ENCODE measurements at regions not wholly inside any gene's neighbourhood (a gene's known extent, or its start where the extent isn't known, plus 50 kb on each side); places are given as distances from the start of the nearest gene placed in this dataset.
"Not testable (repeated sequence)": the region's sequence is repeated elsewhere in the genome, so short reads cannot be mapped to it uniquely, and the experiment has no call there.

GRCh38 chr1:24252185-24252780 lies 65.2 kb upstream of the IFNLR1 start:
- H3K27ac Mint-ChIP-seq: no peak overlapping the region
- no peak overlapping the region for H3K4me3 Mint-ChIP-seq
- no peaks in the 10 kb centered on the region for H3K36me3 Mint-ChIP-seq (ENCODE audit: low read depth)
- H3K9me3 Mint-ChIP-seq: no peaks in the 10 kb centered on the region
- no peak for TF ChIP-seq CTCF (IDR thresholded peaks at IDR 0.05; ENCODE audit: unreplicated experiment in 3 of 3)
- H3K4me1 Mint-ChIP-seq: no peaks in the 10 kb centered on the region
- peaks cover 6% of the 10 kb centered on the region for H3K27me3 Mint-ChIP-seq (ENCODE audit: low read depth)

GRCh38 chr1:24251501-24251900 lies 64.4 kb upstream of the IFNLR1 start:
- Mint-ChIP-seq H3K27me3 (ENCODE audit: low read depth) (peaks cover 6% of the 10 kb centered on the region), H3K4me3 (no peak overlapping the region), H3K36me3 (ENCODE audit: low read depth) (no peaks in the 10 kb centered on the region), H3K27ac (no peak overlapping the region), H3K9me3 (no peaks in the 10 kb centered on the region), H3K4me1 (no peaks in the 10 kb centered on the region)
- no peak for TF ChIP-seq CTCF (IDR thresholded peaks at IDR 0.05; ENCODE audit: unreplicated experiment in 3 of 3)

GRCh38 chr1:24250791-24251190 lies 63.7 kb upstream of the IFNLR1 start:
- Mint-ChIP-seq H3K36me3 (ENCODE audit: low read depth) (no peaks in the 10 kb centered on the region), H3K27me3 (ENCODE audit: low read depth) (peaks cover 6% of the 10 kb centered on the region), H3K4me1 (no peaks in the 10 kb centered on the region), H3K9me3 (no peaks in the 10 kb centered on the region), H3K27ac (no peak overlapping the region), H3K4me3 (no peak overlapping the region)
- TF ChIP-seq CTCF (IDR thresholded peaks at IDR 0.05; ENCODE audit: unreplicated experiment in 3 of 3): no peak

- Mint-ChIP-seq H3K9me3 (no peaks in the 10 kb centered on the region), H3K36me3 (ENCODE audit: low read depth) (no peaks in the 10 kb centered on the region), H3K27me3 (ENCODE audit: low read depth) (peaks cover 6% of the 10 kb centered on the region), H3K4me1 (no peaks in the 10 kb centered on the region), H3K27ac (no peak overlapping the region), H3K4me3 (no peak overlapping the region)
- TF ChIP-seq CTCF (IDR thresholded peaks at IDR 0.05; ENCODE audit: unreplicated experiment in 3 of 3): no peak
Measured at GRCh38 chr1:24250224-24250623, 63.1 kb upstream of the IFNLR1 start.

GRCh38 chr1:24248859-24249258 lies 61.8 kb upstream of the IFNLR1 start:
- H3K4me1 Mint-ChIP-seq: no peaks in the 10 kb centered on the region
- H3K27ac Mint-ChIP-seq: no peak overlapping the region
- no peaks in the 10 kb centered on the region for H3K36me3 Mint-ChIP-seq (ENCODE audit: low read depth)
- TF ChIP-seq CTCF (IDR thresholded peaks at IDR 0.05; ENCODE audit: unreplicated experiment in 3 of 3): no peak
- peaks cover 6% of the 10 kb centered on the region for H3K27me3 Mint-ChIP-seq (ENCODE audit: low read depth)
- no peaks in the 10 kb centered on the region for H3K9me3 Mint-ChIP-seq
- H3K4me3 Mint-ChIP-seq: no peak overlapping the region

- H3K27ac Mint-ChIP-seq; H3K36me3 Mint-ChIP-seq (ENCODE audit: low read depth); H3K4me1 Mint-ChIP-seq; H3K9me3 Mint-ChIP-seq; H3K27me3 Mint-ChIP-seq (ENCODE audit: low read depth); H3K4me3 Mint-ChIP-seq: not testable (repeated sequence)
Measured at GRCh38 chr1:24247337-24247736, 60.2 kb upstream of the IFNLR1 start.

All from nephron (organoid).